ENCODE measurements at regions not wholly inside any gene's neighbourhood (a gene's known extent, or its start where the extent isn't known, plus 50 kb on each side); places are given as distances from the start of the nearest gene placed in this dataset.

GRCh38 chr5:18984559-18985080, 1003.4 kb downstream of the CDH18 start:
- no peak overlapping the region for H3K4me3 ChIP-seq (replicated peaks; ENCODE audit: low read depth, low read length)
- no peak for TF ChIP-seq CTCF (IDR thresholded peaks at IDR 0.05; ENCODE audit: low read depth, low read length, missing control alignments)
- DNase-seq (ENCODE audit: extremely low read depth, low read depth), result no peak

GRCh38 chr5:18985171-18985758, 1002.7 kb downstream of the CDH18 start:
- H3K4me3 ChIP-seq (replicated peaks; ENCODE audit: low read depth, low read length), result no peak overlapping the region
- DNase-seq (ENCODE audit: extremely low read depth, low read depth), result no peak
- no peak for TF ChIP-seq CTCF (IDR thresholded peaks at IDR 0.05; ENCODE audit: low read depth, low read length, missing control alignments)

DNA sequence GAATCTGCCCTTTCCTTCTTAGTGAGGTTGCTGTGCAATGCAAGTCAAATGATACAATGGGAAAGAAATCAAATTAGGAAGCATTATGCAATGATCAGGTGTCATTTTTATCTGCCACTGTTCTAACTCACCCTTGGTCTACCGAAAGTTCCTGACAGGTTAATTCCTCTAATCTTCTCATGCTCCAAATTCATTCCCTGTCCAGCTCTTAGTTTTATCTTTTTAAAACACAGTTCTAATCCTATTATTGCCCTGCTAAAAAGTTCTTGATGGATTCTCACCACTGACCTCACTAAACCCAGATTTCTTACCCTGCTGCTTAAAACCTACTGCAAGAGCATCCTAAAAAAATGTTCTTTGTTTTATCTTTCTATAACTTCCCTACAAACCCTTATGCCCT, 1000.9 kb downstream of the CDH18 start:
- no peak overlapping the region for H3K4me3 ChIP-seq (replicated peaks; ENCODE audit: low read depth, low read length)
- TF ChIP-seq CTCF (IDR thresholded peaks at IDR 0.05; ENCODE audit: low read depth, low read length, missing control alignments), result no peak
- DNase-seq (ENCODE audit: extremely low read depth, low read depth), result no peak

DNA sequence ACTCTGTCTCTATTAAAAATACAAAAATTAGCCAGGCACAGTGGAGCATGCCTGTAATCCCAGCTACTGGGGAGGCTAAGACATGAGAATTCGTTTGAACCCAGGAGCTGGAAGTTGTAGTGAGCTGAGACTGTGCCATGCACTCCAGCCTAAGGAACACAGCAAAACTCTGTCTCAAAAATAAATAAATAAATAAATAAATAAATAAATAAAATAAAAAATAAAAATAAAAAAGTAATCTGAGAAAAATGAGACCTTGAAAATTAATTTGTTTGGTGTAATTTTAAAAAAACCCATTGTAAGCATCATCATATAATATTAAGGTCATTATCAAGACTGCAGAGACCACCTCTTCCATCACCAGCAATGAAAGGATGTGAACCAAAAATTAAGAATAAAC, 997.1 kb downstream of the CDH18 start:
- TF ChIP-seq CTCF (IDR thresholded peaks at IDR 0.05; ENCODE audit: low read depth, low read length, missing control alignments), result no peak

GRCh38 chr5:18992264-18992663, 995.7 kb downstream of the CDH18 start:
- no peak for TF ChIP-seq CTCF (IDR thresholded peaks at IDR 0.05; ENCODE audit: low read depth, low read length, missing control alignments)
- H3K4me3 ChIP-seq (replicated peaks; ENCODE audit: low read depth, low read length), result no peak overlapping the region
- DNase-seq (ENCODE audit: extremely low read depth, low read depth), result no peak

More for the DNA sequence above, 997.1 kb downstream of the CDH18 start:
- no peak for DNase-seq (ENCODE audit: extremely low read depth, low read depth)
- no peak overlapping the region for H3K4me3 ChIP-seq (replicated peaks; ENCODE audit: low read depth, low read length)

- DNase-seq (ENCODE audit: extremely low read depth, low read depth), result no peak
- no peak overlapping the region for H3K4me3 ChIP-seq (replicated peaks; ENCODE audit: low read depth, low read length)
- TF ChIP-seq CTCF (IDR thresholded peaks at IDR 0.05; ENCODE audit: low read depth, low read length, missing control alignments), result no peak
These were observed 988.5 kb downstream of the CDH18 start for GRCh38 chr5:18999478-18999877.

DNA sequence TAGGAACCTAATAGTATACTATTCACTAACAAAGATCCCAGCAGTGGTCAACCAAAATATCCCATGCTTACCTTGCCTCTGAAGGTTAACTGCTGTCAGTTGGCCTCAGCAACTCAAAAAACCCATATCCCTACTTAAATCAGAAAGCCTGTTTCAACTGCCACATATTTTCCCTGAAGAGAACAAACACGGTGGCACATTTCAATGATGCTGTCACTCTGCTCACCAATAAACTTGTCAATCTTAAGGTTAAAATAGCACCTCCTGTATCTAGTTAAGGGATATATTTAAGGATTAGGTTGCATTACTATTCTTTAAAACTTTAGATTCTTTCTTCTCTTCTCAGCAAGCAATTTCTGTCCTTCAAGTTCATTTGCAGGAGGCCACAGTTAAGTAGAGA, 986.9 kb downstream of the CDH18 start:
- no peak for DNase-seq (ENCODE audit: extremely low read depth, low read depth)
- H3K4me3 ChIP-seq (replicated peaks; ENCODE audit: low read depth, low read length), result no peak overlapping the region
- TF ChIP-seq CTCF (IDR thresholded peaks at IDR 0.05; ENCODE audit: low read depth, low read length, missing control alignments), result no peak

All from HFF-Myc (cell line).